Inflammatory macrophage treated with lipopolysaccharide for 4 hours (primary cell): ENCODE measurements at regions not wholly inside any gene's neighbourhood (a gene's known extent, or its start where the extent isn't known, plus 50 kb on each side); places are given as distances from the start of the nearest gene placed in this dataset.

Experiments
- DNase-seq: peaks from one replicate; pipeline ENCODE4 v3.0.0-alpha.2; 2020

- DNase-seq, result no peak
Observed at GRCh38 chr6:153872946-153873345, 166.1 kb upstream of the OPRM1 start.

GRCh38 chr6:153862927-153863326 lies 176.1 kb upstream of the OPRM1 start:
- DNase-seq, result no peak

DNA sequence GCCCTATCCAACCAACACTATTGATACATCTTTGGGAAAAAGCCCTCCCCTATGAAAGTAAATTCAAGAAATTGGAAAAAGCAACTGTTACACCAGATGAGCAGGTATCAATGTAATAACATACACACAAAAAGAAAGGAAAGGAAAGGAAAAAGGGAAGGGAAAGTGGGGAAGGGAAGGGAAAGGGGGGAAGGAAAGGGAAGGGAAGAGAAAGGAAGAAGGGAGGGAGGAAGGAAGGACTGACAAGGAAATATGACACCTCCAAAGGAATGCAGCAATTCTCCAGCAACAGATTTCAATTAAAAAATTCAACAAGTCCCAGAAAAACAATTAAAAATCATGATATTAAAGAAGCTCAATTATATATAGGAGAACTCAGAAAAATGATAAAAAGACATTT lies 176.9 kb upstream of the OPRM1 start:
- no peak for DNase-seq

DNA sequence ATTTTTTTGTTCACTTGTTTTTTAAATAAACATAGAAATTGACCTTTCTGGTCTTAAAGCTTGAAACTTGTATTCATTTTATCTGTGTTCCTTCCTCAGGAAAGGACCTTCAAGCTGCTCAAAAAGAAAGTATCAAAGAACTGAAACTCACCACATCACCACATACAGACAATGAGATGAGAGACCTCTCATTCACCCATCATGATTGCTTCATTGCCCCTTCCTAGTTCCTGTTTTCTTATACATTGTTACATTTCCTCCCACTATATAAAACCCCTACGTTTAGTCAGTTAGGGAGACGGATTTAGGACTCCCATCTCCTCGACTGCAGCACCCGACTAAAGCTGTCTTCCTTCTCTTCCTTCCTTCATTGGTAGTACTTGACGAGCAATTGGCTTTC lies 180.5 kb upstream of the OPRM1 start:
- peak; percentile 2 for DNase-seq

- no peak for DNase-seq
Observed at GRCh38 chr6:153856929-153857376, 182.1 kb upstream of the OPRM1 start.

- no peak for DNase-seq
Observed at GRCh38 chr6:153852481-153852880, 186.6 kb upstream of the OPRM1 start.

DNA sequence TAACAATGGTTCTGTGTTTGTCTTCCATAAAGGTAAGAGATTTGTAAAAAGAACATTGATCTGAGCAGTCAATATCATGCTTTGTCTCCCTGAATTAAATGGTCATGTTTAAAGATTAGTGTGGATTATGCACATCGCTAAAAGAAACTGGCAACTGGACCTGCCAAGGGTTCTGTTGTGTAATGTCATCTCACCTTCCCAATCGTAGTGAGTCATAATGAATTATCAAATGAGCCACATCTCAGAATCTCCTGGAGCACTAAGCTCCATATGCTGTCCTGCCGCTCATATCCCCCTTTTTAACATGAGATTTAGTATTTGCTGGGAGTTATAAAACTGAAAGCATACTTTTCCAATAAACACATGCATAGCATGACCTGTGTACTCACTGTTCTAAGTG lies 187.0 kb upstream of the OPRM1 start:
- DNase-seq, result no peak

GRCh38 chr6:153849072-153849779 lies 189.8 kb upstream of the OPRM1 start:
- no peak for DNase-seq

GRCh38 chr6:153843420-153843819 lies 195.6 kb upstream of the OPRM1 start:
- DNase-seq, result no peak

- no peak for DNase-seq
Observed at GRCh38 chr6:153842491-153842890, 196.5 kb upstream of the OPRM1 start.

GRCh38 chr6:153840039-153840850 lies 198.8 kb upstream of the OPRM1 start:
- no peak for DNase-seq

- no peak for DNase-seq
Observed at GRCh38 chr6:153832543-153832942, 206.5 kb upstream of the OPRM1 start.

GRCh38 chr6:153831350-153832078 lies 207.5 kb upstream of the OPRM1 start:
- no peak for DNase-seq

DNA sequence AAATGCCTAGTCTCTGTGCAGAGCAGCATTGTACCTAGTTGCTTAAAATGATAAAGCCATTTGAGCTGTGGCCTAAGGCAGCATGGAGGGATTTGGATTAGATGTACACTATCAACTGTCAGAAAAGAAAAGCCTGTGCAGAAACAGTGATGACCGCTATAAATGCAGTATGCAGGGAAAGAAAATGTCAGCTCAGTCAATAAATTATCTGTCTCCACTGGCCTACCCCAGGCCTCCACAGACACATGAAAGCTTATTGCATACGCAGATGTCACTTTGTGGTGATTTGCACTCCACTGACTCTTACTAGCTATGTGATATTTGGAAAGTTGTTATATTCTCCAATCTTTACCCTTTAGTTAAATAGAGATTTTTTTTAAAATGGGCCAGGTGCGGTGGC lies 221.9 kb upstream of the OPRM1 start:
- DNase-seq, result no peak

- DNase-seq, result no peak
Observed at GRCh38 chr6:153816366-153816765, 222.7 kb upstream of the OPRM1 start.

DNA sequence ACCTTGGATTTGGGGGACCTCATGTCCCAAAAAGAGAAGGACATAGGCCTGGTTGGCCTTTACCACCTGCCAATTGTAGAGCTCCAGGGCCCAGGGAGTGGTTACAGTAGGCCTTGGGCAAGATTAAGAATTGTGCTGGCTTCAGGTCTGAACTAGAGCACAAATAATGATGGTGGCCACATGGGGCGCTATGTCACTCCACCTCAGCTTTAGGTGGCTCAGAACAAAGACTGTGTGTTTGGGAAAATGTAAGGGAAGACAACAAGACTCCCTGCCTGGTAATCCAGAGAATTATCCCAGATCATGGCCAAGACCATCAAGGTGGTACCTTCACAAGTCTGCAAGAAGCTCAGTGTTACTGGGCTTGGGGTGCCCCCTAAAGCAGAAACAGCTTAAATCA lies 224.9 kb upstream of the OPRM1 start:
- no peak for DNase-seq

- no peak for DNase-seq
Observed at GRCh38 chr6:153804755-153805330, 234.2 kb upstream of the OPRM1 start.

- no peak for DNase-seq
Observed at GRCh38 chr6:153801917-153802316, 237.1 kb upstream of the OPRM1 start.

DNA sequence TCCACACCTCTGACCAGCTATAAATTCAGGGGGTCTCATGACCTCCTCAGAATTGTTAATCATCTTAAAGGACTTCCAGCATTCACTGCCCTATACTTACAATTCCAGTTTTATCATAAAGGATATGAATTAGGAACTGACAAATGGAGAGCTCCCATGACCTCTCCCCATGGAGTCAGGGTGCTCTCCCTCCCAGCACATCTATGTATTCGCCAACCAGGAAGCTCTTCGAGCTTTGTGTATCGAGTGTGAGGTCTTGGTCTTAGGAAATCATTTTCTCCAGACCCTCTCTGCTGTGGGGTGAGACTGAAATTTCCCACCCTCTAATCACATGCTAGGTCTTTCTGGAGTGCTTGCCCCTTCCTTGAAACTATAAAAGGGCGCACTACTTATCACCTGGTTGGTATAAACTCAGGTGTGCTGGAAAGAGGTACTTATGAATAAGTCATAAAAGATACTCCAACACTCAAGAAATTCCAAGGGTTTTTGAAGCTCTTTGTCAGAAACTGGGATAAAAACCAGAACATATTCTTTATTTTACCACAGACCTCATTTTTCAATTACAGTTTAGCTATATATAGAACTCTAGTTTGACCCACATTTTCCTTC lies 238.4 kb upstream of the OPRM1 start:
- DNase-seq, result no peak

GRCh38 chr6:153790876-153791473 lies 248.1 kb upstream of the OPRM1 start:
- no peak for DNase-seq

DNA sequence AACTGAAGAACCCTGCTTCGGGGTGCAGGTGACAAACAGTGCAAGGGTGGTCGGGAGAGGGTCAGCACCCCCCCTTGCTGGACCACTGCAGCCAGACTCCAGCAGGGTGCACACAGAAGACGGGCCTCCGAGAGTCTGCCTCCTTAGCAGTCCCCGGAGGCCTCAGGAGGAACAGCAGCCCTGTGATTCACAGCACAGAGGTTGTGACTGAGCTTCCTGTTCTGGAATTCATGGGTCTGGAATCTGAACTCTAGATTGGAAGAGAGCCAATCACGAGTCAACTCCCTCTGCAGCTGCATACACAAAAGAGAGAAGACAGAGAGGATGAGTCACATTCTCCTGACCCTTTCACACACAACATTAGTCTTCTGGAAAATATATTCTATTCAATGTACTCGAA lies 249.0 kb upstream of the OPRM1 start:
- DNase-seq, result peak; percentile 8

DNA sequence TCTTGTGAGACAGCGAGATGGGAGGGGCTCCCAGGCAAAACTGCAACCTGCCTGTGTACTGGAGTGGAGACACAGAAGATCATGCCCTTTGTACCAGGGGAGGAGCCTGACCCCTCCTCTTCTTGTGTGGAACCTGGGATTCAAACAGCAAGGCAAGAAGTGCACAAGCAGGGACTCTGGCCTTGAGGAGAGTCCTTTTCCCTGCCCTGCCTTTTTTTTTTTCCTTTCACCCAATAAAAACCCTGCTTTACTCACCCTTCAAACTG lies 251.8 kb upstream of the OPRM1 start:
- DNase-seq, result no peak

DNA sequence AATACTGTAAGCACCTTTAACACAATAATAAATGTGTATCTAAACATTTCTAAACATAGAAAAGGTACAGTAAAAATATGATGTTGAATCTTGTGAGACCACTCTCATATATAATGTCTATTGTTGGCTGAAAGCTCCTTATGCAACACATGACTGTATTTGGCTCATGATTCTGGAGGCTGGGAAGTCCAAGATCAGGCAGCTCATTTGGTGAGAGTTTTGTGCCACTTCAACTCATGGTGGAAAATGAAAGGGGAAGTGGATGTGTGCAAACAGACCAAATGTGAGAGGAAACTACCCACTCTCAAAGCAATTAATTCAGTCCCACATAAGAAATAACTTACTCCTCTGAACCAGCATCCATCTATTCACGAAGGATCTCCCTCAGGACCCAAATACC lies 257.7 kb upstream of the OPRM1 start:
- peak; percentile 8 for DNase-seq
